GM12891 (cell line): ENCODE measurements at regions not wholly inside any gene's neighbourhood (a gene's known extent, or its start where the extent isn't known, plus 50 kb on each side); places are given as distances from the start of the nearest gene placed in this dataset.

ENCODE experiments used
- PAX5 ChIP-seq: IDR thresholded peaks from 2 replicates; pipeline ENCODE4 v1.6.1; 2011; ENCODE audit warnings: low read length, moderate library complexity, mild to moderate bottlenecking; ENCODE audit not compliant: insufficient read depth, severe bottlenecking
- POLR2A ChIP-seq: IDR thresholded peaks from 2 replicates; pipeline ENCODE4 v1.6.1; 2011; ENCODE audit warnings: low read depth, low read length, control low read depth
- POLR2AphosphoS5 ChIP-seq: IDR thresholded peaks from 2 replicates; pipeline ENCODE4 v1.6.1; 2011; ENCODE audit warnings: low read depth, low read length, control low read depth
- SPI1 ChIP-seq: IDR thresholded peaks from 2 replicates; pipeline ENCODE4 v1.6.1; 2011; ENCODE audit warnings: low read depth, low read length, control low read depth
- TAF1 ChIP-seq: IDR thresholded peaks from 2 replicates; pipeline ENCODE4 v1.6.1; 2011; ENCODE audit warnings: low read depth, low read length, control low read depth

DNA sequence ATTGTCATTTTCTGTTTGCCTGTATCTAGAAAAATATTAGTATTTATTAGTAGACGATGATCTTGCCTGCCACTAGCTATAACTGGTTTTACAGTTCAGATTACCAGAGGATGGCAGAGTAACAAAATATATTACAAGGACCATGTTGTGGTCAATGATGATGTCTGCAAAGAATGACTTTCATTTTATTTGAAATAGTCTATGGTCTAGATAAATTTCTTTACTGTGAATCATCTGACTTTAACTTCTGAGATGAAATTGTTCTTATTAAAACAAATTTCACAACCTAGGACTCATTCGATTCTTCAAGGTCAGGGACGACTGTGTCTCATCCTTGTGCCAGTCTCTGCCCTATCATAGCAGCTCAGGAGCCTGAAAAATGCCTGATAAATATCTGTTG lies 637.8 kb upstream of the KLF12 start:
- TF ChIP-seq POLR2A (no peak), POLR2AphosphoS5 (no peak), PAX5 (no peak), TAF1 (no peak), SPI1 (no peak)
